Upper lobe of left lung (tissue), 4 donors: ENCODE measurements at regions not wholly inside any gene's neighbourhood (a gene's known extent, or its start where the extent isn't known, plus 50 kb on each side); places are given as distances from the start of the nearest gene placed in this dataset.

Source experiments
- CTCF ChIP-seq, 6 experiments: fragments of 450-650 bp in 4 of 6; fragments of 200-600 bp in 2 of 6; sonication (generic) in 2 of 6; IDR thresholded peaks; one replicate each; pipeline ENCODE4 v1.5.1; 2016 to 2019; ENCODE audit warnings: antibody characterized with exemption in 6 of 6
- EP300 ChIP-seq, 4 donors: sonication (generic); formaldehyde crosslinking; IDR thresholded peaks; one replicate each; pipeline ENCODE4 v1.5.1; 2017; ENCODE audit warnings: antibody characterized with exemption in 4 of 4, control low read depth in 2 of 4
- POLR2A ChIP-seq, 4 donors: fragments of 450-650 bp; IDR thresholded peaks; one replicate each; pipeline ENCODE4 v1.5.1; 2016 to 2017; ENCODE audit warnings: antibody characterized with exemption in 4 of 4, mild to moderate bottlenecking in 2 of 4
- POLR2AphosphoS5 ChIP-seq, 2 donors: sonication (generic); formaldehyde crosslinking; IDR thresholded peaks; one replicate each; pipeline ENCODE4 v1.5.1; 2017; ENCODE audit warnings: antibody characterized with exemption in 2 of 2

- TF ChIP-seq POLR2A (IDR thresholded peaks at IDR 0.05) = no peak
- no peak for TF ChIP-seq CTCF (IDR thresholded peaks at IDR 0.05)
- no peak for TF ChIP-seq POLR2AphosphoS5 (IDR thresholded peaks at IDR 0.05)
- TF ChIP-seq EP300 (IDR thresholded peaks at IDR 0.05) = no peak
These were observed 975.7 kb upstream of the ADGRL4 start for GRCh38 chr1:79982211-79982610.
